IPS-20b (cell line): ENCODE measurements at regions not wholly inside any gene's neighbourhood (a gene's known extent, or its start where the extent isn't known, plus 50 kb on each side); places are given as distances from the start of the nearest gene placed in this dataset.
"Not testable (repeated sequence)": the region's sequence is repeated elsewhere in the genome, so short reads cannot be mapped to it uniquely, and the experiment has no call there.

ENCODE experiments used
- H3K27ac ChIP-seq: one replicate; pipeline ENCODE4 v1.5.1; 2013; ENCODE audit warnings: low read length
- H3K27me3 ChIP-seq: 2 replicates; pipeline ENCODE4 v1.6.1; 2013; ENCODE audit warnings: mild to moderate bottlenecking, low read length, inconsistent platforms; ENCODE audit not compliant: insufficient read depth
- H3K36me3 ChIP-seq: 2 replicates; pipeline ENCODE4 v1.6.1; 2013; ENCODE audit warnings: low read depth, mild to moderate bottlenecking, inconsistent platforms, low read length, moderate library complexity; ENCODE audit not compliant: insufficient read depth
- H3K4me1 ChIP-seq: 2 replicates; pipeline ENCODE4 v1.6.1; 2013; ENCODE audit warnings: mild to moderate bottlenecking, control low read depth, inconsistent platforms, low read length, moderate library complexity; ENCODE audit not compliant: insufficient read depth
- H3K4me3 ChIP-seq: 2 replicates; pipeline ENCODE4 v1.5.1; 2013; ENCODE audit warnings: mild to moderate bottlenecking, low read length, inconsistent platforms
- H3K9ac ChIP-seq: 2 replicates; pipeline ENCODE4 v1.6.1; 2013; ENCODE audit warnings: low read depth, mild to moderate bottlenecking, inconsistent platforms, low read length, moderate library complexity
- H3K9me3 ChIP-seq: 2 replicates; pipeline ENCODE4 v1.6.1; 2013; ENCODE audit warnings: mild to moderate bottlenecking, low read depth, low read length, inconsistent platforms; ENCODE audit not compliant: insufficient read depth

- no peak overlapping the region for H3K9ac ChIP-seq
- no peak overlapping the region for H3K4me3 ChIP-seq
- no peaks in the 10 kb centered on the region; the same call in 1 of the 2 replicates for H3K9me3 ChIP-seq
- H3K36me3 ChIP-seq, result no peaks in the 10 kb centered on the region
- no peaks in the 10 kb centered on the region for H3K4me1 ChIP-seq
- no peak overlapping the region for H3K27ac ChIP-seq
- H3K27me3 ChIP-seq, result no peaks in the 10 kb centered on the region
Observed at GRCh38 chr5:92248518-92248917, 865.4 kb upstream of the ARRDC3 start.

GRCh38 chr5:92242170-92242569 is 859.1 kb upstream of the ARRDC3 start:
- no peaks in the 10 kb centered on the region for H3K4me1 ChIP-seq
- H3K27ac ChIP-seq, result no peak overlapping the region
- H3K27me3 ChIP-seq, result no peaks in the 10 kb centered on the region
- no peaks in the 10 kb centered on the region for H3K36me3 ChIP-seq
- no peak overlapping the region for H3K9ac ChIP-seq
- H3K4me3 ChIP-seq, result no peak overlapping the region
- H3K9me3 ChIP-seq, result no peaks in the 10 kb centered on the region

- Histone ChIP-seq H3K4me1 (no peaks in the 10 kb centered on the region), H3K9ac (no peak overlapping the region), H3K36me3 (no peaks in the 10 kb centered on the region), H3K9me3 (no peaks in the 10 kb centered on the region), H3K27me3 (no peaks in the 10 kb centered on the region), H3K4me3 (no peak overlapping the region), H3K27ac (no peak overlapping the region)
Observed at GRCh38 chr5:92237896-92238295, 854.8 kb upstream of the ARRDC3 start.

- Histone ChIP-seq H3K27me3 (no peaks in the 10 kb centered on the region), H3K4me1 (no peaks in the 10 kb centered on the region), H3K27ac (no peak overlapping the region), H3K9ac (no peak overlapping the region), H3K36me3 (no peaks in the 10 kb centered on the region), H3K4me3 (no peak overlapping the region), H3K9me3 (peaks cover 21% of the 10 kb centered on the region)
Observed at GRCh38 chr5:92222449-92222848, 839.3 kb upstream of the ARRDC3 start.

GRCh38 chr5:92216852-92217251 is 833.7 kb upstream of the ARRDC3 start:
- not testable (repeated sequence) for H3K4me1 ChIP-seq

GRCh38 chr5:92215116-92215515 is 832.0 kb upstream of the ARRDC3 start:
- peaks cover 10% of the 10 kb centered on the region for H3K9me3 ChIP-seq
- no peak overlapping the region for H3K27ac ChIP-seq
- no peaks in the 10 kb centered on the region for H3K4me1 ChIP-seq
- H3K9ac ChIP-seq, result no peak overlapping the region
- H3K4me3 ChIP-seq, result no peak overlapping the region
- H3K27me3 ChIP-seq, result no peaks in the 10 kb centered on the region
- H3K36me3 ChIP-seq, result no peaks in the 10 kb centered on the region

More at GRCh38 chr5:92216852-92217251, 833.7 kb upstream of the ARRDC3 start:
- H3K9ac ChIP-seq, H3K36me3 ChIP-seq, H3K4me3 ChIP-seq, H3K27me3 ChIP-seq, H3K27ac ChIP-seq: not testable (repeated sequence)
- H3K9me3 ChIP-seq, result peaks cover 10% of the 10 kb centered on the region

- H3K36me3 ChIP-seq, result no peaks in the 10 kb centered on the region
- no peaks in the 10 kb centered on the region for H3K27me3 ChIP-seq
- H3K4me1 ChIP-seq, result no peaks in the 10 kb centered on the region
- no peak overlapping the region for H3K27ac ChIP-seq
- H3K9ac ChIP-seq, result no peak overlapping the region
- no peaks in the 10 kb centered on the region; the same call in 1 of the 2 replicates for H3K9me3 ChIP-seq
- H3K4me3 ChIP-seq, result no peak overlapping the region
Observed at GRCh38 chr5:92208265-92208664, 825.1 kb upstream of the ARRDC3 start.

- Histone ChIP-seq H3K4me1 (no peaks in the 10 kb centered on the region), H3K27ac (no peak overlapping the region), H3K36me3 (no peaks in the 10 kb centered on the region), H3K9me3 (no peaks in the 10 kb centered on the region; the same call in 1 of the 2 replicates), H3K27me3 (no peaks in the 10 kb centered on the region), H3K9ac (no peak overlapping the region), H3K4me3 (no peak overlapping the region)
Observed at GRCh38 chr5:92207151-92207550, 824.0 kb upstream of the ARRDC3 start.

- no peaks in the 10 kb centered on the region for H3K27me3 ChIP-seq
- no peak overlapping the region for H3K9ac ChIP-seq
- no peaks in the 10 kb centered on the region for H3K4me1 ChIP-seq
- H3K36me3 ChIP-seq, result no peaks in the 10 kb centered on the region
- no peak overlapping the region for H3K4me3 ChIP-seq
- H3K9me3 ChIP-seq, result no peaks in the 10 kb centered on the region; the same call in 1 of the 2 replicates
- H3K27ac ChIP-seq, result no peak overlapping the region
Observed at GRCh38 chr5:92206681-92207080, 823.6 kb upstream of the ARRDC3 start.

GRCh38 chr5:92199035-92199434 is 815.9 kb upstream of the ARRDC3 start:
- H3K36me3 ChIP-seq, H3K27ac ChIP-seq, H3K4me3 ChIP-seq, H3K9ac ChIP-seq, H3K27me3 ChIP-seq, H3K4me1 ChIP-seq, H3K9me3 ChIP-seq: not testable (repeated sequence)

GRCh38 chr5:92181656-92182055 is 798.5 kb upstream of the ARRDC3 start:
- Histone ChIP-seq H3K4me1 (no peaks in the 10 kb centered on the region), H3K9ac (no peak overlapping the region), H3K27me3 (no peaks in the 10 kb centered on the region), H3K27ac (no peak overlapping the region), H3K36me3 (no peaks in the 10 kb centered on the region), H3K9me3 (no peaks in the 10 kb centered on the region), H3K4me3 (no peak overlapping the region)

- no peak overlapping the region for H3K27ac ChIP-seq
- H3K4me3 ChIP-seq, result no peak overlapping the region
- no peaks in the 10 kb centered on the region for H3K36me3 ChIP-seq
- H3K9me3 ChIP-seq, result no peaks in the 10 kb centered on the region
- no peaks in the 10 kb centered on the region for H3K27me3 ChIP-seq
- no peaks in the 10 kb centered on the region for H3K4me1 ChIP-seq
- no peak overlapping the region for H3K9ac ChIP-seq
Observed at GRCh38 chr5:92180391-92180790, 797.3 kb upstream of the ARRDC3 start.

- no peaks in the 10 kb centered on the region for H3K36me3 ChIP-seq
- no peak overlapping the region for H3K27ac ChIP-seq
- H3K4me1 ChIP-seq, result no peaks in the 10 kb centered on the region
- no peak overlapping the region for H3K9ac ChIP-seq
- H3K27me3 ChIP-seq, result no peaks in the 10 kb centered on the region
- H3K9me3 ChIP-seq, result no peaks in the 10 kb centered on the region
- no peak overlapping the region for H3K4me3 ChIP-seq
Observed at GRCh38 chr5:92179651-92180050, 796.5 kb upstream of the ARRDC3 start.
